ENCODE measurements at regions not wholly inside any gene's neighbourhood (a gene's known extent, or its start where the extent isn't known, plus 50 kb on each side); places are given as distances from the start of the nearest gene placed in this dataset.

GRCh38 chr13:79695754-79696153 is 214.8 kb downstream of the NDFIP2 start:
- TF ChIP-seq CTCF (conservative IDR thresholded peaks at IDR 0.05) = no peak
- TF ChIP-seq ZFX (IDR thresholded peaks at IDR 0.05) = no peak
